ENCODE measurements at regions not wholly inside any gene's neighbourhood (a gene's known extent, or its start where the extent isn't known, plus 50 kb on each side); places are given as distances from the start of the nearest gene placed in this dataset.

GRCh38 chr10:1882728-1883127 is 145.4 kb upstream of the ADARB2 start:
- intact Hi-C loops (cut with DNase I) = no loop called here
- DNase-seq = no peak

- peak in 1 of 10 donors; percentile 78 for DNase-seq
- intact Hi-C loops (cut with DNase I) = no loop called here
Observed at GRCh38 chr10:1882180-1882579, 144.9 kb upstream of the ADARB2 start.

GRCh38 chr10:1881636-1882035 is 144.3 kb upstream of the ADARB2 start:
- intact Hi-C loops (cut with DNase I) = no loop called here
- DNase-seq = no peak

- DNase-seq = no peak
- intact Hi-C loops (cut with DNase I) = no loop called here
Observed at GRCh38 chr10:1874533-1874932, 137.2 kb upstream of the ADARB2 start.

- DNase-seq = no peak
- intact Hi-C loops (cut with DNase I) = no loop called here
Observed at GRCh38 chr10:1873661-1874315, 136.5 kb upstream of the ADARB2 start.

GRCh38 chr10:1872151-1872726 is 134.9 kb upstream of the ADARB2 start:
- intact Hi-C loops (cut with DNase I) = no loop called here
- DNase-seq = no peak

GRCh38 chr10:1870491-1870890 is 133.2 kb upstream of the ADARB2 start:
- DNase-seq = no peak
- intact Hi-C loops (cut with DNase I) = no loop called here

GRCh38 chr10:1869861-1870260 is 132.5 kb upstream of the ADARB2 start:
- no peak for DNase-seq
- intact Hi-C loops (cut with DNase I) = no loop called here

GRCh38 chr10:1860351-1860750 is 123.0 kb upstream of the ADARB2 start:
- no peak for DNase-seq
- intact Hi-C loops (cut with DNase I) = no loop called here

GRCh38 chr10:1858547-1858946 is 121.2 kb upstream of the ADARB2 start:
- intact Hi-C loops (cut with DNase I) = no loop called here
- DNase-seq = no peak

GRCh38 chr10:1858048-1858447 is 120.7 kb upstream of the ADARB2 start:
- intact Hi-C loops (cut with DNase I) = no loop called here
- no peak for DNase-seq

GRCh38 chr10:1855911-1856310 is 118.6 kb upstream of the ADARB2 start:
- DNase-seq = no peak
- intact Hi-C loops (cut with DNase I) = no loop called here

- intact Hi-C loops (cut with DNase I) = no loop called here
- DNase-seq = no peak
Observed at GRCh38 chr10:1854271-1854670, 116.9 kb upstream of the ADARB2 start.

GRCh38 chr10:1853801-1854200 is 116.5 kb upstream of the ADARB2 start:
- DNase-seq = no peak
- intact Hi-C loops (cut with DNase I) = no loop called here

GRCh38 chr10:1852841-1853240 is 115.5 kb upstream of the ADARB2 start:
- no peak for DNase-seq
- intact Hi-C loops (cut with DNase I) = no loop called here

- intact Hi-C loops (cut with DNase I) = no loop called here
- no peak for DNase-seq
Observed at GRCh38 chr10:1851762-1852161, 114.4 kb upstream of the ADARB2 start.

GRCh38 chr10:1850971-1851527 is 113.7 kb upstream of the ADARB2 start:
- intact Hi-C loops (cut with DNase I) = no loop called here
- DNase-seq = no peak

- intact Hi-C loops (cut with DNase I) = no loop called here
- no peak for DNase-seq
Observed at GRCh38 chr10:1847361-1847760, 110.0 kb upstream of the ADARB2 start.

GRCh38 chr10:1846032-1846431 is 108.7 kb upstream of the ADARB2 start:
- DNase-seq = no peak
- intact Hi-C loops (cut with DNase I) = no loop called here

GRCh38 chr10:1841759-1842158 is 104.4 kb upstream of the ADARB2 start:
- no peak for DNase-seq
- intact Hi-C loops (cut with DNase I) = no loop called here

GRCh38 chr10:1829712-1830111 is 92.4 kb upstream of the ADARB2 start:
- intact Hi-C loops (cut with DNase I) = no loop called here
- no peak for DNase-seq

GRCh38 chr10:1824928-1825327 is 87.6 kb upstream of the ADARB2 start:
- no peak for DNase-seq
- intact Hi-C loops (cut with DNase I) = no loop called here
